HepG2 (cell line): ENCODE measurements at regions not wholly inside any gene's neighbourhood (a gene's known extent, or its start where the extent isn't known, plus 50 kb on each side); places are given as distances from the start of the nearest gene placed in this dataset.

Experiments used
- REXO4 ChIP-seq: sonication (generic); formaldehyde crosslinking; IDR thresholded peaks from 2 replicates; pipeline ENCODE4 v1.8.0; 2022; ENCODE audit warnings: missing genetic modification reagents, mild to moderate bottlenecking, borderline replicate concordance
- ZMAT3 ChIP-seq: sonication (generic); formaldehyde crosslinking; conservative IDR thresholded peaks from 2 replicates; pipeline ENCODE4 v1.7.0; 2021; ENCODE audit warnings: missing genetic modification reagents
- ZNF484 ChIP-seq: sonication (generic); formaldehyde crosslinking; IDR thresholded peaks from 2 replicates; pipeline ENCODE4 v1.5.1; 2020; ENCODE audit warnings: mild to moderate bottlenecking, low read depth, missing genetic modification reagents, borderline replicate concordance
- ZNF607 ChIP-seq: sonication (generic); formaldehyde crosslinking; IDR thresholded peaks from 2 replicates; pipeline ENCODE4 v1.5.1; 2020; ENCODE audit warnings: missing genetic modification reagents, mild to moderate bottlenecking, borderline replicate concordance
- TF ChIP-seq, protein P1 (sequence below): IDR thresholded peaks from 2 replicates; pipeline ENCODE4 v1.6.1; 2012; ENCODE audit warnings: low read length, improper control_type of control experiment
- TF ChIP-seq, protein P2 (sequence below): IDR thresholded peaks from 2 replicates; pipeline ENCODE4 v1.6.1; 2018; ENCODE audit warnings: missing genetic modification reagents, mild to moderate bottlenecking, missing compliant biosample characterization
- TF ChIP-seq, protein P3 (sequence below): sonication (generic); formaldehyde crosslinking; IDR thresholded peaks from 2 replicates; pipeline ENCODE4 v1.5.0; 2020; ENCODE audit warnings: mild to moderate bottlenecking, missing genetic modification reagents, moderate library complexity

DNA sequence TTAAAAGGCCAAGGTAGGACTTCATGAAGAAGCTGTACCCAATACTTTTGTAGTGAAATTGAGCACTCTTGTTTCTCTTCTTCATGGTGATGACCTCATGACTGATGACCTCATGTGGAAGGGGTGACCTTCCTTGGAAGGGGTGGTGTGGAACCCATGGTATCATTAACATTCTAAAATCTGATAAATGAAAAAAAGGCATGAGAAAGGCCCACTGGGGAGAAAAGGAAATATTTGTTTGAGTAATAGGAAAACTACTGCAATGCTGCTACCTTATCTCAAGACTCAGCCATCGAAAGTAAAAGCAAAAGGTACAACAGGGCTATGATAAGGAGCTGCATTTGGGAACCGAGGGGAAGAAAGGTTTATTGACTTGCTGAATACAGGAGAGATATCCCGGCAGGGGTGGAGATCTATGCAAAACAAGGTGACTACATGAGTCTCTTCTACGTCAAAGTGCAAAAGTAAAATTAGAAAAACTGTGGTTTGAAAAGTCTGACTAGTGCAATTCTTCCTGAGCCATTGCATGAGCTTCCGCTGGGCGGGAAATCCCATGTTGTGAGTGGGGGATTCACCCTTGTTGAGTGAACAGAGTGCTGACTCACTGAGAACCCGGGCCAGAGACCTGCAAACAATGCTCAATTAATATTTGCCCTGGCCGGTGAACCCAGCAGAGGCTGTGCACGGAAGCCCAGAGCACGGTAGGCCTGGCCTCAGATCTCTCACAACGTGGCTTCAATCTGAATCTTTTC is 138.9 kb upstream of the RFC3 start (continued):
- TF ChIP-seq, protein P1, sequence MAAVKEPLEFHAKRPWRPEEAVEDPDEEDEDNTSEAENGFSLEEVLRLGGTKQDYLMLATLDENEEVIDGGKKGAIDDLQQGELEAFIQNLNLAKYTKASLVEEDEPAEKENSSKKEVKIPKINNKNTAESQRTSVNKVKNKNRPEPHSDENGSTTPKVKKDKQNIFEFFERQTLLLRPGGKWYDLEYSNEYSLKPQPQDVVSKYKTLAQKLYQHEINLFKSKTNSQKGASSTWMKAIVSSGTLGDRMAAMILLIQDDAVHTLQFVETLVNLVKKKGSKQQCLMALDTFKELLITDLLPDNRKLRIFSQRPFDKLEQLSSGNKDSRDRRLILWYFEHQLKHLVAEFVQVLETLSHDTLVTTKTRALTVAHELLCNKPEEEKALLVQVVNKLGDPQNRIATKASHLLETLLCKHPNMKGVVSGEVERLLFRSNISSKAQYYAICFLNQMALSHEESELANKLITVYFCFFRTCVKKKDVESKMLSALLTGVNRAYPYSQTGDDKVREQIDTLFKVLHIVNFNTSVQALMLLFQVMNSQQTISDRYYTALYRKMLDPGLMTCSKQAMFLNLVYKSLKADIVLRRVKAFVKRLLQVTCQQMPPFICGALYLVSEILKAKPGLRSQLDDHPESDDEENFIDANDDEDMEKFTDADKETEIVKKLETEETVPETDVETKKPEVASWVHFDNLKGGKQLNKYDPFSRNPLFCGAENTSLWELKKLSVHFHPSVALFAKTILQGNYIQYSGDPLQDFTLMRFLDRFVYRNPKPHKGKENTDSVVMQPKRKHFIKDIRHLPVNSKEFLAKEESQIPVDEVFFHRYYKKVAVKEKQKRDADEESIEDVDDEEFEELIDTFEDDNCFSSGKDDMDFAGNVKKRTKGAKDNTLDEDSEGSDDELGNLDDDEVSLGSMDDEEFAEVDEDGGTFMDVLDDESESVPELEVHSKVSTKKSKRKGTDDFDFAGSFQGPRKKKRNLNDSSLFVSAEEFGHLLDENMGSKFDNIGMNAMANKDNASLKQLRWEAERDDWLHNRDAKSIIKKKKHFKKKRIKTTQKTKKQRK, result no peak
- TF ChIP-seq, protein P2, sequence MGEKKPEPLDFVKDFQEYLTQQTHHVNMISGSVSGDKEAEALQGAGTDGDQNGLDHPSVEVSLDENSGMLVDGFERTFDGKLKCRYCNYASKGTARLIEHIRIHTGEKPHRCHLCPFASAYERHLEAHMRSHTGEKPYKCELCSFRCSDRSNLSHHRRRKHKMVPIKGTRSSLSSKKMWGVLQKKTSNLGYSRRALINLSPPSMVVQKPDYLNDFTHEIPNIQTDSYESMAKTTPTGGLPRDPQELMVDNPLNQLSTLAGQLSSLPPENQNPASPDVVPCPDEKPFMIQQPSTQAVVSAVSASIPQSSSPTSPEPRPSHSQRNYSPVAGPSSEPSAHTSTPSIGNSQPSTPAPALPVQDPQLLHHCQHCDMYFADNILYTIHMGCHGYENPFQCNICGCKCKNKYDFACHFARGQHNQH, result peak; percentile 83
- TF ChIP-seq ZNF484 (CRISPR knock-in tag) (no peak), ZMAT3 (CRISPR knock-in tag) (peak; percentile 74), REXO4 (CRISPR knock-in tag) (no peak), ZNF607 (CRISPR knock-in tag) (peak; percentile 97)
- TF ChIP-seq, protein P3, sequence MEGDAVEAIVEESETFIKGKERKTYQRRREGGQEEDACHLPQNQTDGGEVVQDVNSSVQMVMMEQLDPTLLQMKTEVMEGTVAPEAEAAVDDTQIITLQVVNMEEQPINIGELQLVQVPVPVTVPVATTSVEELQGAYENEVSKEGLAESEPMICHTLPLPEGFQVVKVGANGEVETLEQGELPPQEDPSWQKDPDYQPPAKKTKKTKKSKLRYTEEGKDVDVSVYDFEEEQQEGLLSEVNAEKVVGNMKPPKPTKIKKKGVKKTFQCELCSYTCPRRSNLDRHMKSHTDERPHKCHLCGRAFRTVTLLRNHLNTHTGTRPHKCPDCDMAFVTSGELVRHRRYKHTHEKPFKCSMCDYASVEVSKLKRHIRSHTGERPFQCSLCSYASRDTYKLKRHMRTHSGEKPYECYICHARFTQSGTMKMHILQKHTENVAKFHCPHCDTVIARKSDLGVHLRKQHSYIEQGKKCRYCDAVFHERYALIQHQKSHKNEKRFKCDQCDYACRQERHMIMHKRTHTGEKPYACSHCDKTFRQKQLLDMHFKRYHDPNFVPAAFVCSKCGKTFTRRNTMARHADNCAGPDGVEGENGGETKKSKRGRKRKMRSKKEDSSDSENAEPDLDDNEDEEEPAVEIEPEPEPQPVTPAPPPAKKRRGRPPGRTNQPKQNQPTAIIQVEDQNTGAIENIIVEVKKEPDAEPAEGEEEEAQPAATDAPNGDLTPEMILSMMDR, result 0 out of 2 replicates have a peak, but pooled peaks have one; percentile 4
